NCI-H2029 treated with DMSO at 0.1 percent for 48 hours (cell line): ENCODE measurements at regions not wholly inside any gene's neighbourhood (a gene's known extent, or its start where the extent isn't known, plus 50 kb on each side); places are given as distances from the start of the nearest gene placed in this dataset.
"Not testable (repeated sequence)": the region's sequence is repeated elsewhere in the genome, so short reads cannot be mapped to it uniquely, and the experiment has no call there.

Experiments used
- DNase-seq: peaks from one replicate; lab custom pipeline; 2025; lab: John Stamatoyannopoulos, UW

GRCh38 chr14:46433381-46433780, 218.2 kb downstream of the RPL10L start:
- no peak for DNase-seq

DNA sequence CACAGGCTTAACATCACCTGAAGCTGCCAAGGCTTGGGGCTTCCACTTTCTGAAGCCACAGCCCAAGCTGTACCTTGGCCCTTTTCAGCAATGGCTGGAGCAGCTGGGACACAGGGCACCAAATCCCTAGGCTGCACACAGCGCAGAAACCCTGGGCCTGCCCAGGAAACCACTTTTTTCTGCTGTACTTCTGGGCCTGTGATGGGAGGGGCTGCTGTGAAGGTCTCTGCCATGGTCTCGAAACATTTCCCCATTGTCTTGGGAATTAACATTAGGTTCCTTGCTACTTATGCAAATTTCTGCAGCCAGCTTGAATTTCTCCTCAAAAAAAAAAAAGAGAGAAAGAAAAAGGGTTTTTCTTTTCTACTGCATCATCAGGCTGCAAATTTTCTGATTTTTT, 219.1 kb downstream of the RPL10L start:
- no peak for DNase-seq

DNA sequence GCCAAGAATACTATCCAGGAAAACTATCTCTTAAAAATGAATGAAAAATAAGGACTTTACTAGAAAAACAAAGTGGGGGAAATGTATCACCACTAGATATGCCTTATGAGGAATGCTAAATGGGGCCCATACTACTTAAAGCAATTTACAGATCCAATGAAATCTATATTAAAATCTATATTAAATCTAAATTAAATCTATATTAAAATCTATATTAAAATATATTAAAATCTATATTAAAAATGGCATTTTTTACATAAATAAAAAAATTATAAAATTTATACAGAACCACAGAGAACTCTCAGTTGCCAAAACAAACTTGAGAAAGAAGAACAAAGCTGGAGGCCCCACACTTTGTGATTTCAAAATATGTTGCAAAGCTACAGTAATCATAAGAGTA, 234.5 kb downstream of the RPL10L start:
- DNase-seq = no peak

DNA sequence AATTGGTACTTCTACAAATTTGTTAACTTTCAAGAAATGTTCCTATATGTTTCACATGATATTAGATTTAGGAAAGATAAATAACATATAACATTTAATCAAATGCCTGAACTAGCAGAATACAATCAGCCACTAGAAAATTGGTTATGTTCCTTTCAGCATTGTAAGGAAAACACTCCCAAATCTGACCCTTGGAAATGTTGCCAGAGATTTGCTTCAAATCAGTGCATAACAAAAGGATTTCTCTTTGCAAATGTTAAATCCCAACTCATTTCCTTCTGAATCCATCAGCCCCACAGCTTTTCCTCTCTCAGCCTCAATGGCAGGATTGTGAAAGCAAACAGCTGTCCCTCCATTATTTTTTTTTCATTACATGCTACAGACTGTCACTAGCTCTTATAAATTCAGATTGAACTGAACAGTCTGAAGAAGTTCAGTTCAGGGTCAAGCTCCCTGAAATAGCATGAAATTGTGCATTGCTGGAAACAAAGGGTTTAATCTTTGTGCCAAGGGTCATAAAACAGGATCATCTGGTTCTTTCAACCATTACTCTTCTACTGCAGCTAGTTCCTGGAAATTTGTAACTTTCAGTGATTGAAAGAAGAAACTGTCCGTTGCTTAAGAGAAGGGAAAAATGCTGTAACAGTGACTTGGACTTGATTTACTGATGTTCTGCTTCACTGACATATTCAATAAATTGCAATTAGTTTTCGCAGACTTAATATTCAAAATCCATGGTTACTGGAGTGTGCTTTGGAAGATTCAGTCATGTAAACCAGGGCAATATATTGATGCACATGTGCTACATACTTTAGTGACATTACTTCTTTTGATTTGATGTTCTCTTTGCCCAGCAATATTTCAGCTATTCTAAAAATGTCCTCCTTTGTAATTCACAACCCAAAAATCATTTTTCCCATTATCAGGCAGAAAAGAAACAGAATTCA, 246.4 kb downstream of the RPL10L start:
- DNase-seq = no peak

- not testable (repeated sequence) for DNase-seq
Measured at GRCh38 chr14:46402001-46402690, 249.4 kb downstream of the RPL10L start.

GRCh38 chr14:46401066-46401465, 250.5 kb downstream of the RPL10L start:
- no peak for DNase-seq

GRCh38 chr14:46399049-46399448, 252.5 kb downstream of the RPL10L start:
- no peak for DNase-seq

DNA sequence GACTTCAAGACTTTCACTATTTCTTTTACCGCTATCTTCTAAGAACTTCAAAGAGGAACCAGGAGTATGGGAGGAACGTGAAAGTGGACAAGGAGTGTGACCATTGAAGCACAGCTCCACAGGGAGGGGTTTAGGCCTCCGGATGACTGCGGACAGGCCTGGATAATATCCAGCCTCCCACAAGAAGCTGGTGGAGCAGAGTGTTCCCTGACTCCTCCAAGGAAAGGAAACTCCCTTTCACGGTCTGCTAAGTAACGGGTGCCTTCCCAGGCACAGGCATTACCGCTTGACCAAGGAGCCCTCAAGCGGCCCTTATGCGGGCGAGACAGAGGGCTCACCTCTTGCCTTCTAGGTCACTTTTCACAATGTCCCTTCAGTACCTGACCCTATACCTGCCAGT, 267.0 kb downstream of the RPL10L start:
- no peak for DNase-seq

- no peak for DNase-seq
Measured at GRCh38 chr14:46381674-46382073, 269.9 kb downstream of the RPL10L start.

DNA sequence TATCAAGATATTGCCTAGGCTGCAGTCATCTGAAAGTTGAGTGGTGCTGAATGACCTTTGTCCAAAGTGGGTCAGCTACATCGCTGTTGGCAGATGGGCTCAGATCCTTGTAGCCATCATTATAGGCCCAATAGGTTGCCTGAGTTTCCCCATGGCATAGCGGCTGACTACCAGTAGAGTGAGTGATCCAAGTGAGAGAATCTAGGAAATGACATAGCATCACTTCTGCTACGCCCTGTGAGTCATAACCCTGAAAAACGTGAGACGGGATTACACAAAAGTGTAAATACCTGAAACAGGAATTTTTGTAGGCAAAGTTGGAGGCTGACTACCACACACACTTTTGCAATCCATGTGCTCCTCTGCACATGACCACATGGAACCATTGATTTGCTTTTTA, 273.3 kb downstream of the RPL10L start:
- DNase-seq = no peak

DNA sequence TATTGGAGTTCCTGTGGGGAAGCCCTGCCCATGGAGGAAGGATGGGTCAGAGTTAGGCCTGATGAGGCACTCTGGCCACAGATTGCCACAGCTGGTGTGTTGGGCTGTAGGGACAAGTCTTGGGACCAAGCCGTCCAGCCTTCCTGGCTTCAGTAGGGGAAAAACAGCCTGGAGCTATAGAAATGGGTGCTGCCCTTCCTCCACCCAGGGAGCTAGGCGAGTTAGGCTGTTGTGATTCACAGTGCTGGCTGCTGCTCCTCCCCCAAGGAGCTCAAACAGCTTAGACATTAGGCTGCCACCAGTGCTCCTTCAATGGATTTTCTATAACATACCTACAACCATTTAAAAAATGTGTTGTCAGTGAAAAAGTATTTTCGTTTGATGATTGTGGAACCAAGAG, 274.3 kb downstream of the RPL10L start:
- no peak for DNase-seq

- no peak for DNase-seq
Measured at GRCh38 chr14:46369391-46369790, 282.2 kb downstream of the RPL10L start.

- no peak for DNase-seq
Measured at GRCh38 chr14:46368275-46368674, 283.3 kb downstream of the RPL10L start.

DNA sequence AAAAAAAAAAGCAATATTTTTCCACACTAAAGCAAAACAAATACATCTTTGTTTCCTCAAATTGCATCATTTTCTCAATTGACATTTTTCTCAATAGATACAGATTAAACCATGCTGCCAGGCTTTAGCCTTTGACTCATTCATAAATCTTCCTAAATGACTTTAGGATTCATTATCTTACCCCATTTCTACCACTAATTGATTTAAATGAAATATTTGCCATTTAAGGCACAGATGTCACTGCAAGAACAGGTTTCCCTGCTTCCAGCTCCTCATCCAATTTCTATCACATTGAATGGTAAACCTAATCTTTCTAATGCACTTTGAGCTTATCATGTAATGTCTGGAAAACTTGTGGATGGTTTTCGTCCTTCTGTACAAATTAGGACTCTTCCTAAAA, 298.7 kb downstream of the RPL10L start:
- no peak for DNase-seq

DNA sequence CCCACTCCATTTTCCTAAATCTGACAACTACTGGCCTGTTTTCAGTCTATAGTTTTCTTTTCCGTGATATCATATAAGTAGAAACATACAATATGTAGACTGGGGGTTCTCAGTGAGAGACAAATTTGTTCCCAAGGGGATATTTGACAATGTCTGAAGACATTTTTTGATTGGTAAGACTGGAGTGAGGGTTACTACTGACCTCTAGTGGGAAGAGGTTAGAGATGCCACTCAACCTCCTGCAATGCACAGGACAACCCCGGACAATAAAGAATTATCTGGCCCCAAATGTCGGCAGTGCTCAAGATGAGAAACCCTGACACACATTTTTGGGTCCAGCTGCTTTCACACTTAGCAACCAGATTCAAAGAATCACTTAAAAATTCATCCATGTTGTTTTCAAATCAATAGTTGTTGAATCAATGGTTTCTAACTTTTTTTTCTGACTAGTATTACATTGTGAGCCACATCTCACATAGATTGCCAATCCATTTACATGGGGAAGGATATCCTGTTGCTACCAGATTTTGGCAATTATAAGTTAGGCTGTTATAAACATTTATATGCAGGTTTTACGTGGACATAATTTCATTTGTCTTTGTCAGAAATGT, 307.1 kb downstream of the RPL10L start:
- DNase-seq = peak; percentile 3

DNA sequence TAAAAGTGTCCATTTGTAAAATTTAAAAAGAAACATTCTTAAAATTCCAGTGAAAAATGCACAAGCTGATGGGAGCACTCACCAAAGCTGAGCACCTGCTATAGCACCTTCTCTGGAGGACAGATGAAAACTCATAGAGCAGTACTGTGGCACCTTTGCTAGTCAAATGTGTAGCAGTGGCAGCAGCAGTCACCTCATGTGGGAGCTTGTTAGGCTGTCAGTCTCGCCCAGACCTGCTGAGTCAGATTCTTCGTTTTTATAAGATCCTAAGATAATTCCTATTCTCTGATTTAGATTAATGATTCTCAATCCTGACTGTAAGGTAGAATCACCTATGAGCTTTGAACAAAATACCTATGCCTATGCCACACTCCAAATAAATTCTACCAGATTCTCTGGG, 325.8 kb downstream of the RPL10L start:
- DNase-seq = no peak

DNA sequence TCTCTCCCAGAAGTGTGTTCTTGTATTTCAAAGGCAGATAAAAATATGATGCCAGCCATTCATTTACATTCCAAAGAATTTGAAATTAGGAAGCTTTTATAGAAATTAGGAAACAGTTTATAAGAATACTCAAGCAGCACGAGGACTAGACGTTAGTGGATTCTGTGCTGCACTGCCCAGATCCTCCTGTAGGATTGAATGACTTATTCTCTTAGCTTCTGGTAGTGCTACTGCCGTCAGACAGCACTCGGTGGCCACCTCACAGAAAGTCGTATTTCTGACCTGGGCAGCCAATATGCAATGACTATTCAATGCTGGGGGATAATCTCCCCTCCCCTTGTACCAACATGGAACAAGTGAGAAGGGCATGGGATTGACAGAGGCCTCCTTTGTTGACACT, 326.4 kb downstream of the RPL10L start:
- DNase-seq = no peak

- DNase-seq = no peak
Measured at GRCh38 chr14:46323404-46323762, 328.2 kb downstream of the RPL10L start.

DNA sequence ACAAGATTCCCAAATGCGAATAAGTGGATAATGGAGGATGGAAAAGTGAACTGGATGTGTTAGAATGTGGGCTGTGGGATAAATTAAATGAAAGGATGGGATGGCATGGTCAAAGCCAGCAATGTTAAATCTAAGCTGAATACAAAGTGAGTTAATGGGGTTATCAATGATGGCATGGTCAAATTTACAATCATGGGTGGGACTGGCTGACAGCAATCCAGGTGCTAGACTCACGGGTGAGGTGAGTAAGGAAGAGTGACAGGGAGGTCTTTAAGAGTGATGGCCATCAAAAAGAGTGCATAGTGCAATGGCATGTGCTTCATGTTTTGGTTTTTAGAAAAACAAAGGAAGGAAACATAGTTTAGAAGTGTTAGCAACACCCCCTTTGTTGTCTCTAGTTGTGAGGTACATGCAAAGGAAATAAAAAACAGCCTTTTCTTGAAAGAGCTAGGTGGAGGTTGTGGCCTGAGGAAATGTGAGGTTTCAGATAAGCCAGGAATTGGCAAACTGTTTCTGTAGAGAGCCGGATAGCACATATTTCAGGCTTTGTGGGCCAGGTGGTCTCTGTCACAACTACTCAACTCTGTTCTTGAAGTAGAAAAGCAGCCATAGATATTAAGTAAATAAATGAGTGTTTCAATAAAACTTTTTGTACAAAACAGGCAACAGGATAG, 328.7 kb downstream of the RPL10L start:
- DNase-seq = no peak

- DNase-seq = no peak
Measured at GRCh38 chr14:46322076-46322475, 329.5 kb downstream of the RPL10L start.

- DNase-seq = no peak
Measured at GRCh38 chr14:46306267-46306666, 345.3 kb downstream of the RPL10L start.

GRCh38 chr14:46300765-46301164, 350.8 kb downstream of the RPL10L start:
- no peak for DNase-seq
